ENCODE measurements at regions not wholly inside any gene's neighbourhood (a gene's known extent, or its start where the extent isn't known, plus 50 kb on each side); places are given as distances from the start of the nearest gene placed in this dataset.

GRCh38 chr6:33958526-33959328, 154.9 kb upstream of the MLN start:
- no peak for TF ChIP-seq CTCF (IDR thresholded peaks at IDR 0.05)
- no peak for TF ChIP-seq POLR2A (IDR thresholded peaks at IDR 0.05)
- no peak for TF ChIP-seq EP300 (IDR thresholded peaks at IDR 0.05)

Measured in tibial nerve (tissue), 4 donors.